GM12878 (cell line): ENCODE measurements at regions not wholly inside any gene's neighbourhood (a gene's known extent, or its start where the extent isn't known, plus 50 kb on each side); places are given as distances from the start of the nearest gene placed in this dataset.

ENCODE experiments used
- ATAC-seq: fragments of 200-7000 bp; cut with Tn5 transposase; 3 replicates; pipeline ENCODE4 v1.9.1; 2020; ENCODE audit warnings: mild to moderate bottlenecking, moderate library complexity
- BruUV-seq: library from RNA; stranded (reverse); fragments of 400-500 nt; replicated peaks from 2 replicates; lab custom pipeline; 2021; lab: Mats Ljungman, UMichigan
- CTCF ChIA-PET: fragments of 300-600 bp; sonication (Branson Sonifier 250); formaldehyde crosslinking; extraction: SDS; loops from one replicate; lab custom pipeline; 2021; ENCODE audit warnings: inconsistent platforms; lab: Yijun Ruan, JAX
- POLR2A ChIA-PET: fragments of 350-600 bp; formaldehyde crosslinking; extraction: SDS; loops from one replicate; lab custom pipeline; 2021; ENCODE audit warnings: inconsistent platforms; lab: Charles Lee
- RAD21 ChIA-PET: fragments of 300-600 bp; sonication (Branson Sonifier 250); formaldehyde crosslinking; loops from one replicate; lab custom pipeline; 2023; ENCODE audit warnings: antibody characterized with exemption; ENCODE audit not compliant: unreplicated experiment; lab: Charles Lee
- SMC1A ChIA-PET: fragments of 300-600 bp; sonication (Branson Sonifier 250); formaldehyde crosslinking; loops from one replicate; lab custom pipeline; 2023; ENCODE audit not compliant: unreplicated experiment, uncharacterized antibody; lab: Charles Lee
- DNase-seq: peaks from one replicate; pipeline ENCODE4 v3.0.0-alpha.2; 2011; ENCODE audit warnings: low read depth, low spot score
- FAIRE-seq: peaks from 3 replicates; lab custom pipeline; 2011; peaks lifted over from hg19 to GRCh38; lab: Jason Lieb, UNC
- H2AFZ ChIP-seq: 2 replicates; pipeline ENCODE4 v1.6.0; 2011; ENCODE audit warnings: low read depth, low read length, control low read depth; ENCODE audit not compliant: control insufficient read depth
- H3K27ac ChIP-seq: 2 replicates; pipeline ENCODE4 v1.5.1; 2011; ENCODE audit warnings: control low read depth; ENCODE audit not compliant: control insufficient read depth, insufficient read depth
- H3K27me3 ChIP-seq, 2 experiments: replicated peaks in 1 of 2; 2 replicates each; pipeline versions ENCODE4 v1.6.0 to v1.6.1; 2011; ENCODE audit warnings: low read length in 1 of 2; ENCODE audit not compliant: control insufficient read depth in 2 of 2, insufficient read depth in 2 of 2
- H3K36me3 ChIP-seq, 2 experiments: 2 replicates each; pipeline ENCODE4 v1.5.1; 2011; ENCODE audit warnings: low read length in 1 of 2; ENCODE audit not compliant: control insufficient read depth in 2 of 2, insufficient read depth in 2 of 2
- H3K4me1 ChIP-seq: 2 replicates; pipeline ENCODE4 v1.6.1; 2011; ENCODE audit warnings: mild to moderate bottlenecking, low read length, moderate library complexity, mixed read lengths; ENCODE audit not compliant: control insufficient read depth, insufficient read depth
- H3K4me2 ChIP-seq: 2 replicates; pipeline ENCODE4 v1.6.0; 2011; ENCODE audit warnings: control low read depth; ENCODE audit not compliant: control insufficient read depth, insufficient read depth
- H3K4me3 ChIP-seq: fragments of 200-600 bp; sonication (generic); 2 replicates; pipeline ENCODE4 v1.5.1; 2016
- H3K79me2 ChIP-seq: 2 replicates; pipeline ENCODE4 v1.6.0; 2011; ENCODE audit warnings: low read length; ENCODE audit not compliant: control insufficient read depth, insufficient read depth
- H3K9ac ChIP-seq: 2 replicates; pipeline ENCODE4 v1.8.0; 2011; ENCODE audit warnings: low read length, control low read depth, mixed read lengths; ENCODE audit not compliant: control insufficient read depth, insufficient read depth
- H3K9me3 ChIP-seq: replicated peaks from 3 replicates; pipeline ENCODE4 v1.5.1; 2011; ENCODE audit warnings: mild to moderate bottlenecking, low read length; ENCODE audit not compliant: control insufficient read depth, insufficient read depth
- H4K20me1 ChIP-seq: 2 replicates; pipeline ENCODE4 v1.6.0; 2011; ENCODE audit not compliant: control insufficient read depth, insufficient read depth
- CHD1 ChIP-seq: IDR thresholded peaks from 2 replicates; pipeline ENCODE4 v1.6.1; 2012; ENCODE audit warnings: low read depth, low read length, improper control_type of control experiment
- DPF2 ChIP-seq: fragments of 450-650 bp; IDR thresholded peaks from 2 replicates; pipeline ENCODE4 v1.6.1; 2017; ENCODE audit warnings: mild to moderate bottlenecking
- HDAC2 ChIP-seq: fragments of 200-600 bp; sonication (generic); IDR thresholded peaks from 2 replicates; pipeline ENCODE4 v1.6.1; 2017
- MTA2 ChIP-seq: fragments of 450-650 bp; IDR thresholded peaks from 2 replicates; pipeline ENCODE4 v1.6.1; 2016; ENCODE audit warnings: low read depth, mild to moderate bottlenecking, moderate library complexity
- NFYB ChIP-seq: IDR thresholded peaks from 2 replicates; pipeline ENCODE4 v1.6.1; 2011; ENCODE audit warnings: low read depth, mild to moderate bottlenecking, low read length, improper control_type of control experiment, moderate library complexity; ENCODE audit not compliant: insufficient read depth
- NKRF ChIP-seq: fragments of 450-650 bp; conservative IDR thresholded peaks from 2 replicates; pipeline ENCODE4 v1.6.1; 2017; ENCODE audit warnings: mild to moderate bottlenecking, moderate library complexity
- NR2C2 ChIP-seq: IDR thresholded peaks from 2 replicates; pipeline ENCODE4 v1.6.1; 2011; ENCODE audit warnings: borderline replicate concordance, low read depth; ENCODE audit not compliant: control insufficient read depth, insufficient read length
- TCF12 ChIP-seq: IDR thresholded peaks from 2 replicates; pipeline ENCODE4 v1.6.1; 2011; ENCODE audit warnings: low read depth, mild to moderate bottlenecking, low read length
- WGBS: methylation state at CpG from one replicate; pipeline ENCODE4 v1.1.6; 2016; ENCODE audit warnings: low lambda C conversion rate; ENCODE audit not compliant: insufficient replicate concordance, insufficient coverage; ENCODE audit errors: missing lambda C conversion rate; 5-methylcytosine and 5-hydroxymethylcytosine counted together
- in situ Hi-C: fragments of 300-500 bp; cut with MboI; formaldehyde crosslinking; loops from 9 replicates; pipeline ENCODE4 v1.14.3; 2018; ENCODE audit warnings: mixed read lengths
- intact Hi-C: fragments of 100-400 bp; cut with micrococcal nuclease; formaldehyde crosslinking; loops from one replicate; pipeline ENCODE4 v1.14.2; 2022; ENCODE audit not compliant: unreplicated experiment

GRCh38 chr3:39657775-39658174, 151.6 kb upstream of the MYRIP start (continued):
- no peak for TF ChIP-seq CHD1
- TF ChIP-seq NKRF: no peak
- no peak for TF ChIP-seq MTA2
- no peak for TF ChIP-seq HDAC2
- TF ChIP-seq NFYB: no peak
- no peak for TF ChIP-seq TCF12
- no peak for TF ChIP-seq NR2C2

GRCh38 chr3:39664931-39665330, 144.5 kb upstream of the MYRIP start:
- RAD21 ChIA-PET: no interaction called here
- no peak for DNase-seq
- Histone ChIP-seq H3K79me2 (no peaks in the 10 kb centered on the region), H3K36me3 (no peaks in the 10 kb centered on the region), H3K4me3 (no peak overlapping the region), H3K4me1 (no peaks in the 10 kb centered on the region), H3K27me3 (no peaks in the 10 kb centered on the region; a peak in 2 of 4 replicates), H3K27ac (no peak overlapping the region), H2AFZ (no peak overlapping the region), H3K9me3 (no peaks in the 10 kb centered on the region), H4K20me1 (no peaks in the 10 kb centered on the region), H3K4me2 (no peak overlapping the region), H3K9ac (no peak overlapping the region)
- CTCF ChIA-PET: no interaction called here
- TF ChIP-seq DPF2: no peak
- POLR2A ChIA-PET: interaction anchor here (0.6 kb wide), 1 partner anchor 887 kb away, joined by 12 read pairs; no protein-coding TSS in a partner anchor
- in situ Hi-C loops (no loop called here), intact Hi-C loops (no loop called here)
- ATAC-seq: no peak
- no TSS peak for BruUV-seq
- SMC1A ChIA-PET: interaction anchor here (1.2 kb wide), 1 partner anchor 13 kb away, joined by 4 read pairs; no protein-coding TSS in a partner anchor
- FAIRE-seq: no peak
- 21% methylated on average over 4 of the region's 4 CpGs for WGBS
